ENCODE measurements at regions not wholly inside any gene's neighbourhood (a gene's known extent, or its start where the extent isn't known, plus 50 kb on each side); places are given as distances from the start of the nearest gene placed in this dataset.

- TF ChIP-seq NFRKB (IDR thresholded peaks at IDR 0.05): no peak
- TF ChIP-seq LEF1 (IDR thresholded peaks at IDR 0.05; ENCODE audit: borderline replicate concordance): no peak
- no peak for TF ChIP-seq BHLHE40 (IDR thresholded peaks at IDR 0.05; ENCODE audit: borderline replicate concordance)
- no peak for TF ChIP-seq CTBP1 (IDR thresholded peaks at IDR 0.05; ENCODE audit: borderline replicate concordance)
- no peak for TF ChIP-seq TARDBP (IDR thresholded peaks at IDR 0.05)
- no peak for TF ChIP-seq ZNF384 (IDR thresholded peaks at IDR 0.05)
Measured at GRCh38 chr9:134550584-134550983, 91.0 kb upstream of the COL5A1 start.
